HL-60 (cell line): ENCODE measurements at regions not wholly inside any gene's neighbourhood (a gene's known extent, or its start where the extent isn't known, plus 50 kb on each side); places are given as distances from the start of the nearest gene placed in this dataset.
"Not testable (repeated sequence)": the region's sequence is repeated elsewhere in the genome, so short reads cannot be mapped to it uniquely, and the experiment has no call there.

ENCODE experiments used
- DNase-seq, 2 experiments: peaks; one replicate each; pipeline ENCODE4 v3.0.0-alpha.2; 2010 to 2020; ENCODE audit warnings: low read depth in 1 of 2, low spot score in 1 of 2
- H3K27ac ChIP-seq: fragments of 250-450 bp; sonication (Bioruptor Pico); replicated peaks from 2 replicates; pipeline ENCODE4 v1.5.1; 2020; ENCODE audit warnings: mild to moderate bottlenecking, moderate library complexity
- H3K27me3 ChIP-seq: fragments of 250-450 bp; sonication (Bioruptor Pico); 2 replicates; pipeline ENCODE4 v1.5.1; 2021; ENCODE audit warnings: mild to moderate bottlenecking, moderate library complexity; ENCODE audit not compliant: insufficient read depth, poor library complexity, severe bottlenecking
- H3K4me3 ChIP-seq: replicated peaks from 2 replicates; pipeline ENCODE4 v1.5.1; 2011; ENCODE audit warnings: mild to moderate bottlenecking, control low read depth, low read length; ENCODE audit not compliant: insufficient read depth
- GABPA ChIP-seq: IDR thresholded peaks from 2 replicates; pipeline ENCODE4 v1.6.1; 2012; ENCODE audit warnings: low read depth
- POLR2AphosphoS5 ChIP-seq: IDR thresholded peaks from 2 replicates; pipeline ENCODE4 v1.6.1; 2012; ENCODE audit warnings: low read depth
- SPI1 ChIP-seq: IDR thresholded peaks from 2 replicates; pipeline ENCODE4 v1.6.1; 2012; ENCODE audit warnings: low read depth, mild to moderate bottlenecking, borderline replicate concordance
- TF ChIP-seq, protein P1 (sequence below): IDR thresholded peaks from one replicate; pipeline ENCODE4 v1.5.1; 2011; ENCODE audit warnings: low read length, control low read depth, inconsistent platforms; ENCODE audit not compliant: insufficient read depth
- TF ChIP-seq, protein P2 (sequence below): IDR thresholded peaks from 2 replicates; pipeline ENCODE4 v1.6.1; 2012; ENCODE audit warnings: low read depth; ENCODE audit not compliant: insufficient replicate concordance

DNA sequence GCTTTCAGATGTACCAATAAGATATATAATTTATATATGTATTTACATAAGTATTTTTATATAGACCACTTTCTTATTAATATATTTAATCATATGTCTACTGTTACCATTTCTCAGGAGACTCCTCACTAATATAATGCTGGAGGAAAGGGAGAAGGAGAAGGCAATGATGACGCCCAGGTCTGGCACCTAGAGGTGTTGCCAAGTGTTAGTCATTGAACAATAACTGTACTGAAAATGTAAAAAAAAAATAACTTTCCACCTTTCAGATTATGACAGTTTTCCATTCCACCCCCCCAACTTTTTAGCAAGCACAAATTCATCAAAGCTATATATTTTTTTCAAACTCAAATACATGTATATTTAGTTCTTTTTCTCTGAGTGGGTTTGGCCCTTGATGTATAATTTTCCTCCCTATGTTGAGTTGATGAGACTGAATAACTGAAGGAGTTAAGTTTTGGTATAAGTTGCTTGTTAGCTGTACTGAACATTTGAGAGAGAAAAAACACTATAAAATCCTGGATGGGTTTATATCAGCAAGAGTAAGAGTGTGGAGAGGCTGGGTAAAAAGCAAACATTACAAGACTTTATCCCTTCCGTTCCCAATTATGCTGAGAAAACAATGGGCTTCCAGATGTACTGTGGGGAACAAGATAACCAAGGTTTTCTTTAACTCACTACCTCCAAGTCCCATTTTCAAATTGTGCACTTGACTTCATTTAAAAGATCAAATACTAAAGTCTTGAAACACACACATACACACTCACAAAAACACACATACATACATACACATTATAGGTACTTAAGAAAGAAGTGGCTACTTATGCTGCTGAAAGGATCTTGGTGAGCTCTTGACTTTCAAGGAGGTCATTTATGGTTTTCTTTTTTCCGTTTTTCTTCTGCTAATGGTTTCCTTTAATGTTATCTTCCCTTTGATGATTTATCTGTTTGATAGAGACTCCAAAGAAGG is 142.8 kb upstream of the IFNE start:
- no peak for DNase-seq
- TF ChIP-seq GABPA (no peak), SPI1 (no peak), POLR2AphosphoS5 (no peak)
- TF ChIP-seq, protein P1, sequence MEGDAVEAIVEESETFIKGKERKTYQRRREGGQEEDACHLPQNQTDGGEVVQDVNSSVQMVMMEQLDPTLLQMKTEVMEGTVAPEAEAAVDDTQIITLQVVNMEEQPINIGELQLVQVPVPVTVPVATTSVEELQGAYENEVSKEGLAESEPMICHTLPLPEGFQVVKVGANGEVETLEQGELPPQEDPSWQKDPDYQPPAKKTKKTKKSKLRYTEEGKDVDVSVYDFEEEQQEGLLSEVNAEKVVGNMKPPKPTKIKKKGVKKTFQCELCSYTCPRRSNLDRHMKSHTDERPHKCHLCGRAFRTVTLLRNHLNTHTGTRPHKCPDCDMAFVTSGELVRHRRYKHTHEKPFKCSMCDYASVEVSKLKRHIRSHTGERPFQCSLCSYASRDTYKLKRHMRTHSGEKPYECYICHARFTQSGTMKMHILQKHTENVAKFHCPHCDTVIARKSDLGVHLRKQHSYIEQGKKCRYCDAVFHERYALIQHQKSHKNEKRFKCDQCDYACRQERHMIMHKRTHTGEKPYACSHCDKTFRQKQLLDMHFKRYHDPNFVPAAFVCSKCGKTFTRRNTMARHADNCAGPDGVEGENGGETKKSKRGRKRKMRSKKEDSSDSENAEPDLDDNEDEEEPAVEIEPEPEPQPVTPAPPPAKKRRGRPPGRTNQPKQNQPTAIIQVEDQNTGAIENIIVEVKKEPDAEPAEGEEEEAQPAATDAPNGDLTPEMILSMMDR: no peak
- TF ChIP-seq, protein P2, sequence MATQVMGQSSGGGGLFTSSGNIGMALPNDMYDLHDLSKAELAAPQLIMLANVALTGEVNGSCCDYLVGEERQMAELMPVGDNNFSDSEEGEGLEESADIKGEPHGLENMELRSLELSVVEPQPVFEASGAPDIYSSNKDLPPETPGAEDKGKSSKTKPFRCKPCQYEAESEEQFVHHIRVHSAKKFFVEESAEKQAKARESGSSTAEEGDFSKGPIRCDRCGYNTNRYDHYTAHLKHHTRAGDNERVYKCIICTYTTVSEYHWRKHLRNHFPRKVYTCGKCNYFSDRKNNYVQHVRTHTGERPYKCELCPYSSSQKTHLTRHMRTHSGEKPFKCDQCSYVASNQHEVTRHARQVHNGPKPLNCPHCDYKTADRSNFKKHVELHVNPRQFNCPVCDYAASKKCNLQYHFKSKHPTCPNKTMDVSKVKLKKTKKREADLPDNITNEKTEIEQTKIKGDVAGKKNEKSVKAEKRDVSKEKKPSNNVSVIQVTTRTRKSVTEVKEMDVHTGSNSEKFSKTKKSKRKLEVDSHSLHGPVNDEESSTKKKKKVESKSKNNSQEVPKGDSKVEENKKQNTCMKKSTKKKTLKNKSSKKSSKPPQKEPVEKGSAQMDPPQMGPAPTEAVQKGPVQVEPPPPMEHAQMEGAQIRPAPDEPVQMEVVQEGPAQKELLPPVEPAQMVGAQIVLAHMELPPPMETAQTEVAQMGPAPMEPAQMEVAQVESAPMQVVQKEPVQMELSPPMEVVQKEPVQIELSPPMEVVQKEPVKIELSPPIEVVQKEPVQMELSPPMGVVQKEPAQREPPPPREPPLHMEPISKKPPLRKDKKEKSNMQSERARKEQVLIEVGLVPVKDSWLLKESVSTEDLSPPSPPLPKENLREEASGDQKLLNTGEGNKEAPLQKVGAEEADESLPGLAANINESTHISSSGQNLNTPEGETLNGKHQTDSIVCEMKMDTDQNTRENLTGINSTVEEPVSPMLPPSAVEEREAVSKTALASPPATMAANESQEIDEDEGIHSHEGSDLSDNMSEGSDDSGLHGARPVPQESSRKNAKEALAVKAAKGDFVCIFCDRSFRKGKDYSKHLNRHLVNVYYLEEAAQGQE: no peak

GRCh38 chr9:21626493-21626892 is 144.4 kb upstream of the IFNE start:
- DNase-seq: no peak
- TF ChIP-seq SPI1 (no peak), GABPA (no peak), POLR2AphosphoS5 (no peak)
- TF ChIP-seq, protein P1: no peak
- TF ChIP-seq, protein P2: no peak
- Histone ChIP-seq H3K27me3 (no peaks in the 10 kb centered on the region), H3K4me3 (no peak overlapping the region), H3K27ac (no peak overlapping the region)

More for the DNA sequence above, 142.8 kb upstream of the IFNE start:
- H3K27ac ChIP-seq: no peak overlapping the region
- no peak overlapping the region for H3K4me3 ChIP-seq
- no peaks in the 10 kb centered on the region for H3K27me3 ChIP-seq

- not testable (repeated sequence) for H3K4me3 ChIP-seq, H3K27me3 ChIP-seq, H3K27ac ChIP-seq, DNase-seq
These were observed 146.8 kb upstream of the IFNE start for GRCh38 chr9:21628954-21629353.

- DNase-seq: no peak
- H3K4me3 ChIP-seq: no peak overlapping the region
- no peaks in the 10 kb centered on the region for H3K27me3 ChIP-seq
- H3K27ac ChIP-seq: no peak overlapping the region
- no peak for TF ChIP-seq SPI1
- TF ChIP-seq, protein P2: no peak
- TF ChIP-seq GABPA: no peak
- no peak for TF ChIP-seq POLR2AphosphoS5
- TF ChIP-seq, protein P1: no peak
These were observed 152.8 kb upstream of the IFNE start for GRCh38 chr9:21634951-21635350.
